ENCODE measurements at regions not wholly inside any gene's neighbourhood (a gene's known extent, or its start where the extent isn't known, plus 50 kb on each side); places are given as distances from the start of the nearest gene placed in this dataset.

GRCh38 chr20:7302250-7302649 is 534.8 kb downstream of the BMP2 start:
- DNase-seq (ENCODE audit: low spot score) (no peak), ATAC-seq (no peak)

- ATAC-seq (no peak), DNase-seq (ENCODE audit: low spot score) (no peak)
These were observed 538.5 kb downstream of the BMP2 start for GRCh38 chr20:7305976-7306375.

GRCh38 chr20:7308163-7308562 is 540.7 kb downstream of the BMP2 start:
- DNase-seq (ENCODE audit: low spot score) (no peak), ATAC-seq (no peak)

GRCh38 chr20:7313047-7313446 is 545.6 kb downstream of the BMP2 start:
- ATAC-seq = no peak
- no peak for DNase-seq (ENCODE audit: low spot score)

GRCh38 chr20:7323957-7324356 is 556.5 kb downstream of the BMP2 start:
- ATAC-seq = no peak
- DNase-seq (ENCODE audit: low spot score) = no peak

- no peak for ATAC-seq
These were observed 560.3 kb downstream of the BMP2 start for GRCh38 chr20:7327810-7328209.

GRCh38 chr20:7330850-7331249 is 563.4 kb downstream of the BMP2 start:
- DNase-seq (ENCODE audit: low spot score) (no peak), ATAC-seq (no peak)

More at GRCh38 chr20:7327810-7328209, 560.3 kb downstream of the BMP2 start:
- no peak for DNase-seq (ENCODE audit: low spot score)

GRCh38 chr20:7332169-7332568 is 564.7 kb downstream of the BMP2 start:
- ATAC-seq = peak; percentile 34
- DNase-seq (ENCODE audit: low spot score) = no peak

- DNase-seq (ENCODE audit: low spot score) (no peak), ATAC-seq (no peak)
These were observed 566.4 kb downstream of the BMP2 start for GRCh38 chr20:7333841-7334240.

GRCh38 chr20:7346026-7346425 is 578.5 kb downstream of the BMP2 start:
- ATAC-seq = no peak
- no peak for DNase-seq (ENCODE audit: low spot score)

GRCh38 chr20:7346562-7346961 is 579.1 kb downstream of the BMP2 start:
- ATAC-seq (no peak), DNase-seq (ENCODE audit: low spot score) (no peak)

GRCh38 chr20:7347409-7347808 is 579.9 kb downstream of the BMP2 start:
- DNase-seq (ENCODE audit: low spot score) (no peak), ATAC-seq (no peak)

GRCh38 chr20:7348253-7348652 is 580.8 kb downstream of the BMP2 start:
- ATAC-seq (no peak), DNase-seq (ENCODE audit: low spot score) (no peak)

GRCh38 chr20:7352165-7352564 is 584.7 kb downstream of the BMP2 start:
- peak; percentile 28 for ATAC-seq
- no peak for DNase-seq (ENCODE audit: low spot score)

GRCh38 chr20:7355051-7355450 is 585.2 kb downstream of the HAO1 start:
- no peak for ATAC-seq
- DNase-seq (ENCODE audit: low spot score) = no peak

- ATAC-seq (no peak), DNase-seq (ENCODE audit: low spot score) (no peak)
These were observed 581.6 kb downstream of the HAO1 start for GRCh38 chr20:7358670-7359069.

GRCh38 chr20:7359739-7360138 is 580.5 kb downstream of the HAO1 start:
- no peak for ATAC-seq
- DNase-seq (ENCODE audit: low spot score) = no peak

GRCh38 chr20:7361321-7361720 is 578.9 kb downstream of the HAO1 start:
- no peak for DNase-seq (ENCODE audit: low spot score)
- no peak for ATAC-seq

GRCh38 chr20:7361931-7362330 is 578.3 kb downstream of the HAO1 start:
- DNase-seq (ENCODE audit: low spot score) (no peak), ATAC-seq (no peak)

- no peak for DNase-seq (ENCODE audit: low spot score)
- ATAC-seq = no peak
These were observed 577.7 kb downstream of the HAO1 start for GRCh38 chr20:7362601-7363000.

- ATAC-seq = no peak
- DNase-seq (ENCODE audit: low spot score) = no peak
These were observed 574.1 kb downstream of the HAO1 start for GRCh38 chr20:7366189-7366588.

- DNase-seq (ENCODE audit: low spot score) (no peak), ATAC-seq (no peak)
These were observed 568.6 kb downstream of the HAO1 start for GRCh38 chr20:7371518-7372163.

- no peak for ATAC-seq
- no peak for DNase-seq (ENCODE audit: low spot score)
These were observed 564.4 kb downstream of the HAO1 start for GRCh38 chr20:7375905-7376304.
